ENCODE measurements at regions not wholly inside any gene's neighbourhood (a gene's known extent, or its start where the extent isn't known, plus 50 kb on each side); places are given as distances from the start of the nearest gene placed in this dataset.

GRCh38 chr13:37207691-37208451, 102.4 kb upstream of the CSNK1A1L start:
- Histone ChIP-seq H3K27ac (ENCODE audit: low read depth) (no peak overlapping the region), H4K20me1 (replicated peaks; ENCODE audit: insufficient read depth) (no peaks in the 10 kb centered on the region), H3K4me2 (no peak overlapping the region), H3K4me3 (no peak overlapping the region), H3K27me3 (ENCODE audit: insufficient read depth) (no peaks in the 10 kb centered on the region), H2AFZ (no peak overlapping the region), H3K4me1 (ENCODE audit: insufficient read depth) (no peaks in the 10 kb centered on the region), H3K36me3 (ENCODE audit: insufficient read depth) (no peaks in the 10 kb centered on the region), H3F3A (replicated peaks; ENCODE audit: low read depth) (no peaks in the 10 kb centered on the region), H3K9me2 (ENCODE audit: insufficient read depth) (peaks cover 11% of the 10 kb centered on the region), H3K79me2 (replicated peaks; ENCODE audit: insufficient read depth) (no peaks in the 10 kb centered on the region)
- ATAC-seq (no peak), DNase-seq (ENCODE audit: low spot score) (no peak)
- no peaks in the 10 kb centered on the region for H3K36me3 Mint-ChIP-seq (ENCODE audit: low read depth)
- TF ChIP-seq CTCF (conservative IDR thresholded peaks at IDR 0.05; ENCODE audit: low read depth in 2 of 2) (no peak), REST (IDR thresholded peaks at IDR 0.05; ENCODE audit: unreplicated experiment) (no peak), ZNF331 (CRISPR knock-in tag; IDR thresholded peaks at IDR 0.05; ENCODE audit: low read depth) (no peak), EZH2phosphoT487 (IDR thresholded peaks at IDR 0.05; ENCODE audit: unreplicated experiment) (no peak), CREB1 (CRISPR knock-in tag; IDR thresholded peaks at IDR 0.05; ENCODE audit: low read depth) (no peak), ETS1 (IDR thresholded peaks at IDR 0.05) (no peak), POLR2AphosphoS5 (IDR thresholded peaks at IDR 0.05; ENCODE audit: low read depth) (no peak)
- no peaks in the 10 kb centered on the region for H3K27me3 Mint-ChIP-seq (ENCODE audit: insufficient read depth, low read depth, poor library complexity)
- H3K4me3 Mint-ChIP-seq = no peak overlapping the region
- no peak overlapping the region for H3K27ac Mint-ChIP-seq
- H3K4me1 Mint-ChIP-seq = 0 out of 3 replicates have a peak, but pooled peaks cover 2% of the 10 kb centered on the region
- H3K9me3 Mint-ChIP-seq = no peaks in the 10 kb centered on the region

- Mint-ChIP-seq H3K4me1 (peaks cover 34% of the 10 kb centered on the region), H3K9me3 (no peaks in the 10 kb centered on the region; the same call in 2 of the 3 replicates), H3K4me3 (no peak overlapping the region), H3K36me3 (ENCODE audit: low read depth) (no peaks in the 10 kb centered on the region; the same call in 2 of the 3 replicates), H3K27ac (no peak overlapping the region), H3K27me3 (ENCODE audit: insufficient read depth, low read depth, poor library complexity) (peaks cover 2% of the 10 kb centered on the region)
- DNase-seq (ENCODE audit: low spot score) (no peak), ATAC-seq (no peak)
- Histone ChIP-seq H3K27me3 (ENCODE audit: insufficient read depth) (no peaks in the 10 kb centered on the region), H3K4me2 (no peak overlapping the region), H2AFZ (no peak overlapping the region), H4K20me1 (replicated peaks; ENCODE audit: insufficient read depth) (no peaks in the 10 kb centered on the region), H3K9me2 (ENCODE audit: insufficient read depth) (no peaks in the 10 kb centered on the region), H3F3A (replicated peaks; ENCODE audit: low read depth) (no peaks in the 10 kb centered on the region), H3K36me3 (ENCODE audit: insufficient read depth) (no peaks in the 10 kb centered on the region), H3K79me2 (replicated peaks; ENCODE audit: insufficient read depth) (no peaks in the 10 kb centered on the region), H3K4me1 (ENCODE audit: insufficient read depth) (peaks cover 22% of the 10 kb centered on the region; the same call in 1 of the 2 replicates), H3K4me3 (no peak overlapping the region), H3K27ac (ENCODE audit: low read depth) (no peak overlapping the region)
- TF ChIP-seq CTCF (conservative IDR thresholded peaks at IDR 0.05; ENCODE audit: low read depth in 2 of 2) (no peak), NANOG (IDR thresholded peaks at IDR 0.05; ENCODE audit: borderline replicate concordance) (no peak), ETS1 (IDR thresholded peaks at IDR 0.05) (no peak), CREB1 (CRISPR knock-in tag; IDR thresholded peaks at IDR 0.05; ENCODE audit: low read depth) (no peak)
Measured at GRCh38 chr13:37202264-37202663, 96.8 kb upstream of the CSNK1A1L start.

Data from GM23338 (cell line).